Mucosa of gallbladder (tissue), 1 donor: ENCODE measurements at regions not wholly inside any gene's neighbourhood (a gene's known extent, or its start where the extent isn't known, plus 50 kb on each side); places are given as distances from the start of the nearest gene placed in this dataset.
"Not testable (repeated sequence)": the region's sequence is repeated elsewhere in the genome, so short reads cannot be mapped to it uniquely, and the experiment has no call there.

Source experiments
- DNase-seq: peaks from one replicate; pipeline ENCODE4 v3.0.0-alpha.2; 2020; ENCODE audit warnings: low spot score
- donor health status: DM: no; HTN: no; CAD: no.

DNA sequence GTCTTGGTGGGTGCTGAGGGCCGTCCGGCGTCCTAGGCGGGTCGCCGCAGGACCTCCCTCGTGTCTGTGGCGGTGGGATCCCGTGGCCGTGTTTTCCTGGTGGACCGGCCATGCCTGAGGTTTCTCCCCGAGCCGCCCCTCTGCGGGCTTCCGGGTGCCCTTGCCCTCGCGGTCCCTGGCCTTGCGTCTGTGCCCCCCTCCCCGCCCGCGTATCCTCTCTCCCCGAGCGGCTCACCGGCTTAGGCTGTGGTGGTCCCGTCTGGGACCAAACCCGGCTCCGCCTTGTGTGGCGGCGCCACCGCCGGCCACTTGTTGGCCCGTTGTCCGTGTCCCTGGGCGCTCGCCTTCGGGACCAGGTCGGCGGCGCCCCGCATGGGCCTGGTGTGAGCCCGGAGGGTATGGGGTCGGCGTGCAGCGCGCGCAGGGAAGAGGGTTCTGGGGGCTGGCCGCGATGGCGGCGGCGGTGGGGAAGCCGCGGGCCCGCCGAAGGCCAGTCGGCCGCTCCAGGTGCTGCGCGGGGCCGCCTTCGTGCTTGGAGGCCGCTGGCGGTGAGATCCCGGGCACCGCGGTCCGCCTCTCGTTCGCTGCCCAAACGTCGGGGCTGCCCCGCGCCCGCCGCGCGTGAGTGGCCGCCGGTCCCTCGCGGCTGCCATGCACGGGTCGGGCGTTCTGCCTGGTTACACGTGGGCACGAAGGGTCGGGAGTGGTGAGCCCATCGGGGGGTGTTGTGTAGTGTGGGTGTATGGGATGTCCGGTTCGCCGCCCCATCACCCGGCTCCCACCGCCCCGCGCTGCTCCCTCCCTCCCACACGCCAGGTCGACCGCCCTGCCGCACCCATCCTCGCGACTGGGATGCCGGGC is 3899.1 kb upstream of the OR11H1 start:
- no peak for DNase-seq

DNA sequence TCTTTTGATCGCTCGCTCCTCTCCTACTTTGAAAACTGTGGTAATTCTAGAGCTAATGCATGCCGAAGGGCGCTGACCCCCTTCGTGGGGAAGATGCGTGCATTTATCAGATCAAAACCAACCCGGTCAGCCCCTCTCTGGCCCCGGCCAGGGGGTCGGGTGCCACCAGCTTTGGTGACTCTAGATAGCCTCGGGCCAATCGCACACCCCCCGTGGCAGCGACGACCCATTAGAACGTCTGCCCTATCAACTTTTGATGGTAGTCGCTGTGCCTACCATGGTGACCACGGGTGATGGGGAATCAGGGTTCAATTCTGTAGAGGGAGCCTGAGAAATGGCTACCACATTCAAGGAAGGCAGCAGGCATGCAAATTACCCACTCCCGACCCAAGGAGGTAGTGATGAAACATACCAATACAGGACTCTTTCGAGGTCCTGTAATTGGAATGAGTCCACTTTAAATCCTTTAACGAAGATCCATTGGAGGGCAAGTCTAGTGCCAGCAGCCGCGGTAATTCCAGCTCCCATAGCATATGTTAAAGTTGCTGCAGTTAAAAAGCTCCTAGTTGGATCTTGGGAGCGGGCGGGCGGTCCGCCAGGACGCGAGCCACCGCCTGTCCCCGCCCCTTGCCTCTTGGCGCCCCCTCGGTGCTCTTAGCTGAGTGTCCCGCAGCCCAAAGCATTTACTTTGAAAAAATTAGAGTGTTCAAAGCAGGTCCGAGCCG is 3898.2 kb upstream of the OR11H1 start:
- DNase-seq, result no peak

DNA sequence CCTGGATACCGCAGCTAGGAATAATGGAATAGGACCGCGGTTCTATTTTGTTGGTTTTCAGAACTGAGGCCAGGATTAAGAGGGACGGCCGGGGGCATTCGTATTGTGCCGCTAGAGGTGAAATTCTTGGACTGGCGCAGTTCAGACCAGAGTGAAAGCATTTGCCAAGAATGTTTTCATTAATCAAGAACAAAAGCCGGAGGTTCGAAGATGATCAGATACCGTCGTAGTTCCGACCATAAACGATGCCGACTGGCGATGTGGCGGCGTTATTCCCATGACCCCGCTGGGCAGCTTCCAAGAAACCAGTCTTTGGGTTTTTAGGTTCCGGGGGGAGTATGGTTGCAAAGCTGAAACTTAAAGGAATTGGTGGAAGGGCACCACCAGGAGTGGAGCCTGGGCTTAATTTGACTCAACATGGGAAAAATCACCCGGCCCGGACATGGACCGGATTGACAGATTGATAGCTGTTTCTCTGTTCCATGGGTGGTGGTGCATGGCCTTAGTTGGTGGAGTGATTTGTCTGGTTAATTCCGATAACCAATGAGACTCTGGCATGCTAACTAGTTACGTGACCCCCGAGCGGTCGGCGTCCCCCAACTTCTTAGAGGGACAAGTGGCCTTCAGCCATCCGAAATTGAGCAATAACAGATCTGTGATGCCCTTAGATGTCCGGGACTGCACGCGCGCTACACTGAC is 3897.5 kb upstream of the OR11H1 start:
- not testable (repeated sequence) for DNase-seq
